ENCODE measurements at regions not wholly inside any gene's neighbourhood (a gene's known extent, or its start where the extent isn't known, plus 50 kb on each side); places are given as distances from the start of the nearest gene placed in this dataset.

GRCh38 chr14:29425705-29426482 is 501.8 kb downstream of the PRKD1 start:
- Mint-ChIP-seq H3K27ac (no peak overlapping the region), H3K36me3 (no peaks in the 10 kb centered on the region), H3K4me1 (no peaks in the 10 kb centered on the region), H3K27me3 (no peaks in the 10 kb centered on the region), H3K4me3 (no peak overlapping the region), H3K9me3 (peaks cover 0 to 4% of the 10 kb centered on the region in 2 donors)
- DNase-seq (no peak), ATAC-seq (replicated peaks) (no peak)

- Mint-ChIP-seq H3K27me3 (no peaks in the 10 kb centered on the region), H3K4me1 (no peaks in the 10 kb centered on the region), H3K4me3 (no peak overlapping the region), H3K36me3 (no peaks in the 10 kb centered on the region), H3K27ac (no peak overlapping the region), H3K9me3 (peaks cover 4 to 9% of the 10 kb centered on the region in 2 donors)
- DNase-seq (no peak), ATAC-seq (replicated peaks) (no peak)
Measured at GRCh38 chr14:29442696-29443095, 485.0 kb downstream of the PRKD1 start.

- Mint-ChIP-seq H3K27me3 (no peaks in the 10 kb centered on the region), H3K4me3 (no peak overlapping the region), H3K4me1 (no peaks in the 10 kb centered on the region), H3K27ac (no peak overlapping the region), H3K36me3 (no peaks in the 10 kb centered on the region), H3K9me3 (peaks cover 4 to 5% of the 10 kb centered on the region in 2 donors)
- no peak for DNase-seq
- ATAC-seq (replicated peaks), result no peak
Measured at GRCh38 chr14:29444216-29444615, 483.4 kb downstream of the PRKD1 start.

GRCh38 chr14:29444805-29445204 is 482.8 kb downstream of the PRKD1 start:
- no peak overlapping the region for H3K4me3 Mint-ChIP-seq
- ATAC-seq (replicated peaks) (no peak), DNase-seq (no peak)
- peaks cover 4 to 5% of the 10 kb centered on the region in 2 donors for H3K9me3 Mint-ChIP-seq
- H3K27ac Mint-ChIP-seq, result no peak overlapping the region
- no peaks in the 10 kb centered on the region for H3K36me3 Mint-ChIP-seq
- no peaks in the 10 kb centered on the region for H3K27me3 Mint-ChIP-seq
- H3K4me1 Mint-ChIP-seq, result no peaks in the 10 kb centered on the region

GRCh38 chr14:29446971-29447370 is 480.7 kb downstream of the PRKD1 start:
- Mint-ChIP-seq H3K27ac (no peak overlapping the region), H3K9me3 (peaks cover 4 to 9% of the 10 kb centered on the region in 2 donors), H3K4me1 (no peaks in the 10 kb centered on the region), H3K27me3 (no peaks in the 10 kb centered on the region), H3K4me3 (no peak overlapping the region), H3K36me3 (no peaks in the 10 kb centered on the region)
- DNase-seq (no peak), ATAC-seq (replicated peaks) (no peak)

- ATAC-seq (replicated peaks) (no peak), DNase-seq (no peak)
- H3K4me3 Mint-ChIP-seq, result no peak overlapping the region
- H3K36me3 Mint-ChIP-seq, result no peaks in the 10 kb centered on the region
- no peak overlapping the region for H3K27ac Mint-ChIP-seq
- H3K27me3 Mint-ChIP-seq, result no peaks in the 10 kb centered on the region
- peaks cover 0 to 4% of the 10 kb centered on the region in 2 donors for H3K9me3 Mint-ChIP-seq
- H3K4me1 Mint-ChIP-seq, result no peaks in the 10 kb centered on the region
Measured at GRCh38 chr14:29451941-29452340, 475.7 kb downstream of the PRKD1 start.

GRCh38 chr14:29453045-29453444 is 474.6 kb downstream of the PRKD1 start:
- DNase-seq (no peak), ATAC-seq (replicated peaks) (no peak)
- peaks cover 0 to 4% of the 10 kb centered on the region in 2 donors for H3K9me3 Mint-ChIP-seq
- H3K4me1 Mint-ChIP-seq, result no peaks in the 10 kb centered on the region
- no peak overlapping the region for H3K27ac Mint-ChIP-seq
- no peak overlapping the region for H3K4me3 Mint-ChIP-seq
- no peaks in the 10 kb centered on the region for H3K27me3 Mint-ChIP-seq
- no peaks in the 10 kb centered on the region for H3K36me3 Mint-ChIP-seq

GRCh38 chr14:29454026-29454693 is 473.5 kb downstream of the PRKD1 start:
- DNase-seq (no peak), ATAC-seq (replicated peaks) (no peak)
- Mint-ChIP-seq H3K9me3 (peaks cover 0 to 4% of the 10 kb centered on the region in 2 donors), H3K36me3 (no peaks in the 10 kb centered on the region), H3K4me3 (no peak overlapping the region), H3K4me1 (no peaks in the 10 kb centered on the region), H3K27ac (no peak overlapping the region), H3K27me3 (no peaks in the 10 kb centered on the region)

GRCh38 chr14:29458547-29458946 is 469.1 kb downstream of the PRKD1 start:
- no peak overlapping the region for H3K4me3 Mint-ChIP-seq
- no peaks in the 10 kb centered on the region for H3K9me3 Mint-ChIP-seq
- H3K27ac Mint-ChIP-seq, result no peak overlapping the region
- H3K27me3 Mint-ChIP-seq, result no peaks in the 10 kb centered on the region
- ATAC-seq (replicated peaks), result no peak
- H3K36me3 Mint-ChIP-seq, result no peaks in the 10 kb centered on the region
- no peak for DNase-seq
- no peaks in the 10 kb centered on the region for H3K4me1 Mint-ChIP-seq

- Mint-ChIP-seq H3K9me3 (no peaks in the 10 kb centered on the region), H3K4me3 (no peak overlapping the region), H3K27me3 (no peaks in the 10 kb centered on the region), H3K27ac (no peak overlapping the region), H3K4me1 (no peaks in the 10 kb centered on the region), H3K36me3 (no peaks in the 10 kb centered on the region)
- DNase-seq (no peak), ATAC-seq (replicated peaks) (no peak)
Measured at GRCh38 chr14:29459531-29459930, 468.1 kb downstream of the PRKD1 start.

GRCh38 chr14:29459969-29460560 is 467.6 kb downstream of the PRKD1 start:
- Mint-ChIP-seq H3K27me3 (no peaks in the 10 kb centered on the region), H3K36me3 (no peaks in the 10 kb centered on the region), H3K27ac (no peak overlapping the region), H3K4me1 (no peaks in the 10 kb centered on the region), H3K9me3 (no peaks in the 10 kb centered on the region), H3K4me3 (no peak overlapping the region)
- ATAC-seq (replicated peaks) (no peak), DNase-seq (no peak)

- H3K4me3 Mint-ChIP-seq, result no peak overlapping the region
Measured at GRCh38 chr14:29461101-29461500, 466.5 kb downstream of the PRKD1 start.

GRCh38 chr14:29461506-29461905 is 466.1 kb downstream of the PRKD1 start:
- DNase-seq (no peak), ATAC-seq (replicated peaks) (no peak)
- Mint-ChIP-seq H3K4me1 (no peaks in the 10 kb centered on the region), H3K9me3 (no peaks in the 10 kb centered on the region), H3K4me3 (no peak overlapping the region), H3K27me3 (no peaks in the 10 kb centered on the region), H3K36me3 (no peaks in the 10 kb centered on the region), H3K27ac (no peak overlapping the region)

More at GRCh38 chr14:29461101-29461500, 466.5 kb downstream of the PRKD1 start:
- H3K9me3 Mint-ChIP-seq, result no peaks in the 10 kb centered on the region
- DNase-seq, result no peak
- no peaks in the 10 kb centered on the region for H3K36me3 Mint-ChIP-seq
- ATAC-seq (replicated peaks), result no peak
- H3K4me1 Mint-ChIP-seq, result no peaks in the 10 kb centered on the region
- H3K27me3 Mint-ChIP-seq, result no peaks in the 10 kb centered on the region
- no peak overlapping the region for H3K27ac Mint-ChIP-seq

GRCh38 chr14:29462321-29462720 is 465.3 kb downstream of the PRKD1 start:
- Mint-ChIP-seq H3K4me1 (no peaks in the 10 kb centered on the region), H3K27me3 (no peaks in the 10 kb centered on the region), H3K4me3 (no peak overlapping the region), H3K36me3 (no peaks in the 10 kb centered on the region), H3K9me3 (no peaks in the 10 kb centered on the region), H3K27ac (no peak overlapping the region)
- no peak for DNase-seq
- no peak for ATAC-seq (replicated peaks)

GRCh38 chr14:29462772-29463171 is 464.9 kb downstream of the PRKD1 start:
- H3K36me3 Mint-ChIP-seq, result no peaks in the 10 kb centered on the region
- H3K4me1 Mint-ChIP-seq, result no peaks in the 10 kb centered on the region
- ATAC-seq (replicated peaks), result no peak
- DNase-seq, result no peak
- no peaks in the 10 kb centered on the region for H3K9me3 Mint-ChIP-seq
- no peak overlapping the region for H3K4me3 Mint-ChIP-seq
- no peak overlapping the region for H3K27ac Mint-ChIP-seq
- no peaks in the 10 kb centered on the region for H3K27me3 Mint-ChIP-seq
